ENCODE measurements at regions not wholly inside any gene's neighbourhood (a gene's known extent, or its start where the extent isn't known, plus 50 kb on each side); places are given as distances from the start of the nearest gene placed in this dataset.

- H3K4me3 Mint-ChIP-seq, result no peak overlapping the region
- no peaks in the 10 kb centered on the region for H3K4me1 Mint-ChIP-seq (ENCODE audit: low read depth)
- H3K9me3 Mint-ChIP-seq, result peaks cover 6% of the 10 kb centered on the region
- POLR2A ChIA-PET, result interaction anchor here (0.7 kb wide), 1 partner anchor 45 kb away, joined by 4 read pairs; no protein-coding TSS in a partner anchor
- CTCF ChIA-PET, result no interaction called here
- no peaks in the 10 kb centered on the region for H3K36me3 Mint-ChIP-seq (ENCODE audit: low read depth)
- DNase-seq (no peak), ATAC-seq (no peak)
- no peaks in the 10 kb centered on the region for H3K27me3 Mint-ChIP-seq
- no peak overlapping the region for H3K27ac Mint-ChIP-seq
- TF ChIP-seq, protein P1, sequence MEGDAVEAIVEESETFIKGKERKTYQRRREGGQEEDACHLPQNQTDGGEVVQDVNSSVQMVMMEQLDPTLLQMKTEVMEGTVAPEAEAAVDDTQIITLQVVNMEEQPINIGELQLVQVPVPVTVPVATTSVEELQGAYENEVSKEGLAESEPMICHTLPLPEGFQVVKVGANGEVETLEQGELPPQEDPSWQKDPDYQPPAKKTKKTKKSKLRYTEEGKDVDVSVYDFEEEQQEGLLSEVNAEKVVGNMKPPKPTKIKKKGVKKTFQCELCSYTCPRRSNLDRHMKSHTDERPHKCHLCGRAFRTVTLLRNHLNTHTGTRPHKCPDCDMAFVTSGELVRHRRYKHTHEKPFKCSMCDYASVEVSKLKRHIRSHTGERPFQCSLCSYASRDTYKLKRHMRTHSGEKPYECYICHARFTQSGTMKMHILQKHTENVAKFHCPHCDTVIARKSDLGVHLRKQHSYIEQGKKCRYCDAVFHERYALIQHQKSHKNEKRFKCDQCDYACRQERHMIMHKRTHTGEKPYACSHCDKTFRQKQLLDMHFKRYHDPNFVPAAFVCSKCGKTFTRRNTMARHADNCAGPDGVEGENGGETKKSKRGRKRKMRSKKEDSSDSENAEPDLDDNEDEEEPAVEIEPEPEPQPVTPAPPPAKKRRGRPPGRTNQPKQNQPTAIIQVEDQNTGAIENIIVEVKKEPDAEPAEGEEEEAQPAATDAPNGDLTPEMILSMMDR (IDR thresholded peaks at IDR 0.05), result no peak
- intact Hi-C loops (cut with micrococcal nuclease), result no loop called here
These were observed 918.7 kb downstream of the FAT4 start for GRCh38 chr4:126233483-126233882.

GRCh38 chr4:126238013-126238412, 923.3 kb downstream of the FAT4 start:
- ATAC-seq (no peak), DNase-seq (no peak)
- TF ChIP-seq, protein P1 (IDR thresholded peaks at IDR 0.05), result no peak
- CTCF ChIA-PET, result no interaction called here
- Mint-ChIP-seq H3K4me1 (ENCODE audit: low read depth) (no peaks in the 10 kb centered on the region), H3K9me3 (peaks cover 4% of the 10 kb centered on the region), H3K27ac (no peak overlapping the region), H3K36me3 (ENCODE audit: low read depth) (no peaks in the 10 kb centered on the region), H3K27me3 (no peaks in the 10 kb centered on the region), H3K4me3 (no peak overlapping the region)
- intact Hi-C loops (cut with micrococcal nuclease), result no loop called here
- POLR2A ChIA-PET, result no interaction called here

DNA sequence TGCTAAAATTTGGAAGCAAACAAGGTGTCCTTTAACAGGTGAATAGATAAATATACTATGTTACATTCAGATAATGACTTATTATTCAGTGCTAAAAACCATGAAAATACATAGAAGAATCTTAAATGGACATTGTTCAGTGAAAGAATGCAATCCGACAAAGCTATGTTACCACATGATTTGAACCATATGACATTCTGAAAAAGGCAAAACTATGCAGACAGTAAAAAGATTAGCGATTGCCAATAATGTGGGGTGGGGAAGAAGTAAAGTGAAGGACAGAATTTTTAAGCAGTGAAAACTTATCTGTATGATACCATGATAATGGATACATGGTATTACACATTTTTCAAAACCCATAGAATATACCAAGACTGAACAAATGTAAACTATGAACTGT, 926.9 kb downstream of the FAT4 start:
- CTCF ChIA-PET, result no interaction called here
- H3K27ac Mint-ChIP-seq, result no peak overlapping the region

GRCh38 chr4:126242679-126243390, 928.1 kb downstream of the FAT4 start:
- ChIA-PET CTCF (no interaction called here), POLR2A (no interaction called here)
- intact Hi-C loops (cut with micrococcal nuclease), result no loop called here
- Mint-ChIP-seq H3K27me3 (no peaks in the 10 kb centered on the region), H3K4me3 (no peak overlapping the region), H3K9me3 (peaks cover 8% of the 10 kb centered on the region), H3K27ac (no peak overlapping the region), H3K4me1 (ENCODE audit: low read depth) (no peaks in the 10 kb centered on the region), H3K36me3 (ENCODE audit: low read depth) (no peaks in the 10 kb centered on the region)
- ATAC-seq (no peak), DNase-seq (no peak)
- TF ChIP-seq, protein P1 (IDR thresholded peaks at IDR 0.05), result no peak

More for the DNA sequence above, 926.9 kb downstream of the FAT4 start:
- Mint-ChIP-seq H3K27me3 (no peaks in the 10 kb centered on the region), H3K4me1 (ENCODE audit: low read depth) (no peaks in the 10 kb centered on the region), H3K4me3 (no peak overlapping the region), H3K9me3 (peaks cover 4% of the 10 kb centered on the region), H3K36me3 (ENCODE audit: low read depth) (no peaks in the 10 kb centered on the region)
- intact Hi-C loops (cut with micrococcal nuclease), result no loop called here
- DNase-seq (no peak), ATAC-seq (no peak)
- TF ChIP-seq, protein P1 (IDR thresholded peaks at IDR 0.05), result no peak
- POLR2A ChIA-PET, result no interaction called here

- Mint-ChIP-seq H3K27me3 (no peaks in the 10 kb centered on the region), H3K4me1 (ENCODE audit: low read depth) (no peaks in the 10 kb centered on the region), H3K4me3 (no peak overlapping the region), H3K9me3 (peaks cover 6% of the 10 kb centered on the region), H3K36me3 (ENCODE audit: low read depth) (no peaks in the 10 kb centered on the region), H3K27ac (no peak overlapping the region)
- TF ChIP-seq, protein P1 (IDR thresholded peaks at IDR 0.05), result no peak
- intact Hi-C loops (cut with micrococcal nuclease), result no loop called here
- CTCF ChIA-PET, result interaction anchor here (1.3 kb wide), 1 partner anchor 33 kb away, joined by 3 read pairs; no protein-coding TSS in a partner anchor
- POLR2A ChIA-PET, result no interaction called here
- no peak for DNase-seq
- no peak for ATAC-seq
These were observed 932.7 kb downstream of the FAT4 start for GRCh38 chr4:126247409-126247808.
